Stimulated activated CD4-positive, alpha-beta T cell treated with anti-CD3 and anti-CD28 coated beads, TNF-alpha, amount 100 ng/mL, for 1 hour (primary cell): ENCODE measurements at regions not wholly inside any gene's neighbourhood (a gene's known extent, or its start where the extent isn't known, plus 50 kb on each side); places are given as distances from the start of the nearest gene placed in this dataset.
"Not testable (repeated sequence)": the region's sequence is repeated elsewhere in the genome, so short reads cannot be mapped to it uniquely, and the experiment has no call there.

Source experiments
- DNase-seq, 3 donors: peaks; one replicate each; pipeline ENCODE4 v3.0.0-alpha.2; 2020; ENCODE audit warnings: low read depth in 3 of 3, low spot score in 1 of 3

GRCh38 chr3:197459571-197459970, 96.2 kb downstream of the BDH1 start:
- DNase-seq = not testable (repeated sequence)

GRCh38 chr3:197458906-197459470, 96.8 kb downstream of the BDH1 start:
- no peak for DNase-seq

GRCh38 chr3:197458179-197458707, 97.5 kb downstream of the BDH1 start:
- peak in 1 of 3 donors; percentile 14 for DNase-seq

GRCh38 chr3:197456261-197457091, 99.3 kb downstream of the BDH1 start:
- DNase-seq = peak in 1 of 3 donors; percentile 34

GRCh38 chr3:197454841-197455240, 100.9 kb downstream of the BDH1 start:
- DNase-seq = not testable (repeated sequence)

- no peak for DNase-seq
Observed at GRCh38 chr3:197454014-197454413, 101.8 kb downstream of the BDH1 start.

- DNase-seq = no peak
Observed at GRCh38 chr3:197450810-197451209, 105.0 kb downstream of the BDH1 start.

GRCh38 chr3:197450308-197450707, 105.5 kb downstream of the BDH1 start:
- no peak for DNase-seq

- DNase-seq = not testable (repeated sequence)
Observed at GRCh38 chr3:197449181-197449580, 106.6 kb downstream of the BDH1 start.

- not testable (repeated sequence) for DNase-seq
Observed at GRCh38 chr3:197447781-197448180, 108.0 kb downstream of the BDH1 start.

- DNase-seq = no peak
Observed at GRCh38 chr3:197447057-197447456, 108.7 kb downstream of the BDH1 start.

- DNase-seq = no peak
Observed at GRCh38 chr3:197446700-197447056, 109.1 kb downstream of the BDH1 start.

GRCh38 chr3:197445896-197446699, 109.7 kb downstream of the BDH1 start:
- DNase-seq = no peak

GRCh38 chr3:197444793-197445379, 110.9 kb downstream of the BDH1 start:
- no peak for DNase-seq

GRCh38 chr3:197443506-197443905, 112.3 kb downstream of the BDH1 start:
- DNase-seq = no peak

- DNase-seq = no peak
Observed at GRCh38 chr3:197440717-197441303, 115.0 kb downstream of the BDH1 start.

GRCh38 chr3:197438906-197439305, 116.9 kb downstream of the BDH1 start:
- no peak for DNase-seq

GRCh38 chr3:197435426-197435825, 120.3 kb downstream of the BDH1 start:
- no peak for DNase-seq

- no peak for DNase-seq
Observed at GRCh38 chr3:197434830-197435229, 120.9 kb downstream of the BDH1 start.

- no peak for DNase-seq
Observed at GRCh38 chr3:197432384-197433127, 123.2 kb downstream of the BDH1 start.
